Gastroesophageal sphincter (tissue), 4 donors: ENCODE measurements at regions not wholly inside any gene's neighbourhood (a gene's known extent, or its start where the extent isn't known, plus 50 kb on each side); places are given as distances from the start of the nearest gene placed in this dataset.

Experiments
- ATAC-seq: fragments of 150-250 bp; one replicate; pipeline ENCODE4 v1.9.1; 2016; ENCODE audit warnings: mild to moderate bottlenecking, moderate library complexity
- H3K27ac ChIP-seq, 4 donors: fragments of 200-600 bp; sonication (generic) in 3 of 4; 1 replicate in 3 of 4; 2 replicates in 1 of 4; pipeline ENCODE4 v1.5.1; 2016 to 2019
- H3K27me3 ChIP-seq: fragments of 200-600 bp; sonication (generic); one replicate; pipeline ENCODE4 v1.5.1; 2019
- H3K36me3 ChIP-seq, 2 donors: fragments of 200-600 bp; sonication (generic); one replicate each; pipeline ENCODE4 v1.5.1; 2019; ENCODE audit warnings: control low read depth in 1 of 2
- H3K4me1 ChIP-seq, 3 donors: fragments of 200-600 bp; sonication (generic); 1 replicate in 2 of 3; 2 replicates in 1 of 3; pipeline ENCODE4 v1.5.1; 2016 to 2019; ENCODE audit warnings: control low read depth in 2 of 3
- H3K4me3 ChIP-seq, 2 donors: fragments of 200-600 bp; sonication (generic); one replicate each; pipeline ENCODE4 v1.5.1; 2019; ENCODE audit warnings: mild to moderate bottlenecking in 1 of 2, moderate library complexity in 1 of 2
- H3K9me3 ChIP-seq, 3 donors: fragments of 200-600 bp; sonication (generic); one replicate each; pipeline ENCODE4 v1.5.1; 2017 to 2019; ENCODE audit warnings: control low read depth in 2 of 3
- CTCF ChIP-seq, 4 experiments: fragments of 200-600 bp in 2 of 4; fragments of 450-650 bp in 2 of 4; sonication (generic) in 1 of 4; IDR thresholded peaks; one replicate each; pipeline ENCODE4 v1.5.1; 2017 to 2019; ENCODE audit warnings: antibody characterized with exemption in 4 of 4, mild to moderate bottlenecking in 2 of 4, moderate library complexity in 2 of 4
- EP300 ChIP-seq: sonication (generic); formaldehyde crosslinking; IDR thresholded peaks from one replicate; pipeline ENCODE4 v1.6.1; 2017; ENCODE audit warnings: antibody characterized with exemption, mild to moderate bottlenecking
- POLR2A ChIP-seq, 2 donors: fragments of 450-650 bp; IDR thresholded peaks; one replicate each; pipeline ENCODE4 v1.6.1; 2017; ENCODE audit warnings: antibody characterized with exemption in 2 of 2, mild to moderate bottlenecking in 2 of 2, moderate library complexity in 1 of 2
- POLR2AphosphoS5 ChIP-seq: sonication (generic); formaldehyde crosslinking; IDR thresholded peaks from one replicate; pipeline ENCODE4 v1.6.1; 2017; ENCODE audit warnings: antibody characterized with exemption
- WGBS, 2 donors: methylation state at CpG; one replicate each; pipeline ENCODE4 v1.1.5; 2018; ENCODE audit warnings: low coverage in 1 of 2; 5-methylcytosine and 5-hydroxymethylcytosine counted together

GRCh38 chr13:107736170-107736569, 479.2 kb downstream of the LIG4 start:
- Histone ChIP-seq H3K4me1 (no peaks in the 10 kb centered on the region), H3K27me3 (no peaks in the 10 kb centered on the region), H3K36me3 (no peaks in the 10 kb centered on the region), H3K27ac (no peak overlapping the region), H3K9me3 (no peaks in the 10 kb centered on the region), H3K4me3 (no peak overlapping the region)
- 53 to 89% methylated on average over 3 to 10 of the region's 11 CpGs for WGBS, 2 donors
- no peak for ATAC-seq
- TF ChIP-seq CTCF (IDR thresholded peaks at IDR 0.05) (no peak), POLR2A (IDR thresholded peaks at IDR 0.05) (no peak), POLR2AphosphoS5 (no peak), EP300 (no peak)

GRCh38 chr13:107734891-107735625, 480.3 kb downstream of the LIG4 start:
- Histone ChIP-seq H3K27me3 (no peaks in the 10 kb centered on the region), H3K4me1 (no peaks in the 10 kb centered on the region), H3K27ac (no peak overlapping the region), H3K9me3 (no peaks in the 10 kb centered on the region), H3K4me3 (no peak overlapping the region), H3K36me3 (no peaks in the 10 kb centered on the region)
- WGBS, 2 donors = 25 to 43% methylated on average over 2 to 7 of the region's 7 CpGs
- no peak for ATAC-seq
- TF ChIP-seq POLR2AphosphoS5 (no peak), POLR2A (IDR thresholded peaks at IDR 0.05) (no peak), EP300 (no peak), CTCF (IDR thresholded peaks at IDR 0.05) (no peak)

GRCh38 chr13:107733276-107733675, 482.1 kb downstream of the LIG4 start:
- Histone ChIP-seq H3K4me3 (no peak overlapping the region), H3K4me1 (no peaks in the 10 kb centered on the region), H3K9me3 (peaks cover 0 to 6% (median 0%) of the 10 kb centered on the region in 3 donors), H3K36me3 (no peaks in the 10 kb centered on the region), H3K27me3 (no peaks in the 10 kb centered on the region), H3K27ac (no peak overlapping the region)
- no peak for TF ChIP-seq CTCF (IDR thresholded peaks at IDR 0.05)
- no peak for TF ChIP-seq POLR2AphosphoS5
- TF ChIP-seq EP300 = no peak
- no peak for TF ChIP-seq POLR2A (IDR thresholded peaks at IDR 0.05)
- ATAC-seq = no peak

GRCh38 chr13:107730813-107731212, 484.5 kb downstream of the LIG4 start:
- ATAC-seq = no peak
- H3K4me3 ChIP-seq = no peak overlapping the region

More at GRCh38 chr13:107730813-107731212, 484.5 kb downstream of the LIG4 start:
- no peaks in the 10 kb centered on the region for H3K36me3 ChIP-seq
- H3K27me3 ChIP-seq = no peaks in the 10 kb centered on the region
- no peak for TF ChIP-seq POLR2A (IDR thresholded peaks at IDR 0.05)
- TF ChIP-seq CTCF (IDR thresholded peaks at IDR 0.05) = no peak
- TF ChIP-seq EP300 = no peak
- no peak for TF ChIP-seq POLR2AphosphoS5
- H3K4me1 ChIP-seq = no peaks in the 10 kb centered on the region
- peaks cover 0 to 6% (median 0%) of the 10 kb centered on the region in 3 donors for H3K9me3 ChIP-seq
- no peak overlapping the region for H3K27ac ChIP-seq
- WGBS, 2 donors = 79 to 84% methylated on average over 6 of the region's 6 CpGs
